H9 (cell line): ENCODE measurements at regions not wholly inside any gene's neighbourhood (a gene's known extent, or its start where the extent isn't known, plus 50 kb on each side); places are given as distances from the start of the nearest gene placed in this dataset.

Source experiments
- DNase-seq: peaks from one replicate; pipeline ENCODE4 v3.0.0-alpha.2; 2017
- H2AFZ ChIP-seq: one replicate; pipeline ENCODE4 v1.6.1; 2013; ENCODE audit warnings: mild to moderate bottlenecking, low read length, control low read depth, moderate library complexity
- H2AK5ac ChIP-seq: 2 replicates; pipeline ENCODE4 v1.6.1; 2013; ENCODE audit warnings: low read length, control low read depth, mixed read lengths; ENCODE audit not compliant: insufficient read length
- H2BK120ac ChIP-seq: one replicate; pipeline ENCODE4 v1.6.1; 2013; ENCODE audit warnings: low read depth, mild to moderate bottlenecking, low read length, control low read depth, inconsistent platforms; ENCODE audit not compliant: poor library complexity, severe bottlenecking
- H2BK12ac ChIP-seq: 2 replicates; pipeline ENCODE4 v1.6.1; 2013; ENCODE audit warnings: low read length, control low read depth, mixed read lengths, low read depth; ENCODE audit not compliant: insufficient read length
- H2BK15ac ChIP-seq: 2 replicates; pipeline ENCODE4 v1.6.1; 2013; ENCODE audit warnings: low read depth, low read length, control low read depth
- H2BK20ac ChIP-seq: one replicate; pipeline ENCODE4 v1.6.1; 2013; ENCODE audit warnings: low read depth, mild to moderate bottlenecking, low read length, control low read depth, inconsistent platforms; ENCODE audit not compliant: poor library complexity, severe bottlenecking
- H2BK5ac ChIP-seq: 2 replicates; pipeline ENCODE4 v1.6.1; 2013; ENCODE audit warnings: low read length, control low read depth, mixed read lengths; ENCODE audit not compliant: insufficient read length
- H3K14ac ChIP-seq: 2 replicates; pipeline ENCODE4 v1.6.1; 2013; ENCODE audit warnings: low read length, control low read depth; ENCODE audit not compliant: insufficient read depth
- H3K18ac ChIP-seq: 2 replicates; pipeline ENCODE4 v1.6.1; 2013; ENCODE audit warnings: low read depth, mild to moderate bottlenecking, mixed read lengths, low read length, control low read depth; ENCODE audit not compliant: insufficient read length
- H3K23ac ChIP-seq: 2 replicates; pipeline ENCODE4 v1.6.1; 2013; ENCODE audit warnings: low read length, control low read depth, mixed read lengths, low read depth; ENCODE audit not compliant: insufficient read length
- H3K23me2 ChIP-seq: 2 replicates; pipeline ENCODE4 v1.6.1; 2013; ENCODE audit warnings: low read depth, mild to moderate bottlenecking, mixed read lengths, low read length, control low read depth; ENCODE audit not compliant: insufficient read length, poor library complexity, severe bottlenecking
- H3K27ac ChIP-seq: 2 replicates; pipeline ENCODE4 v1.5.1; 2013; ENCODE audit warnings: low read length, control low read depth, mixed read lengths, low read depth; ENCODE audit not compliant: insufficient read length
- H3K27me3 ChIP-seq: 2 replicates; pipeline ENCODE4 v1.6.1; 2013; ENCODE audit warnings: low read length, control low read depth, inconsistent platforms; ENCODE audit not compliant: insufficient read depth
- H3K4ac ChIP-seq: 2 replicates; pipeline ENCODE4 v1.6.1; 2013; ENCODE audit warnings: low read depth, mild to moderate bottlenecking, control low read depth, inconsistent platforms, low read length, moderate library complexity
- H3K4me1 ChIP-seq: 2 replicates; pipeline ENCODE4 v1.6.1; 2013; ENCODE audit warnings: low read length, control low read depth, inconsistent platforms; ENCODE audit not compliant: insufficient read depth
- H3K4me2 ChIP-seq: 2 replicates; pipeline ENCODE4 v1.6.1; 2013; ENCODE audit warnings: low read length, control low read depth, mixed read lengths; ENCODE audit not compliant: insufficient read length, insufficient read depth
- H3K56ac ChIP-seq: 2 replicates; pipeline ENCODE4 v1.6.1; 2013; ENCODE audit warnings: low read depth, mild to moderate bottlenecking, mixed read lengths, low read length, control low read depth; ENCODE audit not compliant: insufficient read length
- H3K79me1 ChIP-seq: 2 replicates; pipeline ENCODE4 v1.6.1; 2013; ENCODE audit warnings: low read depth, mild to moderate bottlenecking, moderate library complexity, low read length, control low read depth, inconsistent platforms; ENCODE audit not compliant: insufficient read depth, poor library complexity, severe bottlenecking
- H3K79me2 ChIP-seq: 2 replicates; pipeline ENCODE4 v1.6.1; 2013; ENCODE audit warnings: low read length, control low read depth, inconsistent platforms; ENCODE audit not compliant: insufficient read depth
- H3K9ac ChIP-seq: 2 replicates; pipeline ENCODE4 v1.6.1; 2013; ENCODE audit warnings: low read length, control low read depth, mixed read lengths; ENCODE audit not compliant: insufficient read length; ENCODE audit errors: extremely low read depth
- H3K9me3 ChIP-seq: one replicate; pipeline ENCODE4 v1.6.1; 2013; ENCODE audit warnings: low read depth, low read length, inconsistent platforms; ENCODE audit not compliant: control insufficient read depth
- H3T11ph ChIP-seq: one replicate; pipeline ENCODE4 v1.6.1; 2013; ENCODE audit warnings: mild to moderate bottlenecking, low read length, control low read depth, inconsistent platforms
- H4K20me1 ChIP-seq: one replicate; pipeline ENCODE4 v1.6.1; 2013; ENCODE audit not compliant: control insufficient read depth, insufficient read length, insufficient read depth
- H4K5ac ChIP-seq: 2 replicates; pipeline ENCODE4 v1.6.1; 2013; ENCODE audit warnings: low read depth, mild to moderate bottlenecking, mixed read lengths, low read length, control low read depth; ENCODE audit not compliant: insufficient read length
- H4K8ac ChIP-seq: replicated peaks from 2 replicates; pipeline ENCODE4 v1.6.1; 2013; ENCODE audit warnings: low read length, control low read depth, mixed read lengths, low read depth; ENCODE audit not compliant: insufficient read length
- H4K91ac ChIP-seq: 2 replicates; pipeline ENCODE4 v1.6.1; 2013; ENCODE audit warnings: low read depth, mild to moderate bottlenecking, moderate library complexity, mixed read lengths, low read length, control low read depth; ENCODE audit not compliant: insufficient read length
- H3K27ac Mint-ChIP-seq, 3 experiments: 2 replicates in 2 of 3; 3 replicates in 1 of 3; pipeline ENCODE4 v1.8.0; 2020 to 2021; ENCODE audit warnings: mixed read lengths in 3 of 3, mild to moderate bottlenecking in 1 of 3, moderate library complexity in 1 of 3
- H3K27me3 Mint-ChIP-seq: 2 replicates; pipeline ENCODE4 v1.8.0; 2021; ENCODE audit warnings: low read depth, mild to moderate bottlenecking, moderate library complexity, mixed read lengths
- H3K36me3 Mint-ChIP-seq, 3 experiments: 2 replicates in 2 of 3; 3 replicates in 1 of 3; pipeline ENCODE4 v1.8.0; 2020 to 2021; ENCODE audit warnings: low read depth in 3 of 3, mixed read lengths in 3 of 3; ENCODE audit not compliant: insufficient read depth in 1 of 3
- H3K4me1 Mint-ChIP-seq, 2 experiments: 2 replicates each; pipeline ENCODE4 v1.8.0; 2020; ENCODE audit warnings: mixed read lengths in 2 of 2
- H3K4me3 Mint-ChIP-seq, 2 experiments: 2 replicates in 1 of 2; 3 replicates in 1 of 2; pipeline ENCODE4 v1.8.0; 2020 to 2021; ENCODE audit warnings: mild to moderate bottlenecking in 2 of 2, mixed read lengths in 2 of 2, moderate library complexity in 1 of 2
- H3K9me3 Mint-ChIP-seq, 2 experiments: 2 replicates in 1 of 2; 3 replicates in 1 of 2; pipeline ENCODE4 v1.8.0; 2020; ENCODE audit warnings: mild to moderate bottlenecking in 2 of 2, mixed read lengths in 2 of 2, moderate library complexity in 1 of 2
- WGBS: extraction: QIAGEN DNeasy Blood & Tissue Kit; methylation state at CpG from one replicate; pipeline ENCODE4 v1.1.7; 2013; ENCODE audit warnings: missing lambda C conversion rate, low lambda C conversion rate, mixed read lengths; ENCODE audit not compliant: insufficient read length; ENCODE audit errors: extremely low coverage; 5-methylcytosine and 5-hydroxymethylcytosine counted together
- TF ChIP-seq, protein P1 (sequence below): fragments of 200-600 bp; sonication (generic); conservative IDR thresholded peaks from 3 replicates; pipeline ENCODE4 v1.8.0; 2021; ENCODE audit warnings: antibody characterized with exemption, mild to moderate bottlenecking

DNA sequence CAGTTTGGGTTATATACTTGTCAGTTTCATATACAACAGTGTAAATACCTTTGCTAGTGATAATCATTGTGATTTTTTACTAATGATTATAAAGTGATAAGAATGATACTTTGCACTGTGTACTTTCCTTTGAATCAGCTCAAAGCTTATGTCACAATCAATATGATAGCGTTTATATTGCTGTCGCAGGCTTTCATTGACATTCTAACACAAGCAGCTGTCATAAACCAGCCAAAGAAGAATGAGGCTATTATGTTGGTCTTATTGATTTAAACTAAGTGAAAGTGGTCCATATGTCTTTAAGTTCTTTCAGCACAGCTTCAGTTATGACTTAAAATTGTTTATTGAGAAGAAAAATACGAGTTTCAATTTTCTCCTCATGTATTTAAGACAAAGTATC lies 272.7 kb upstream of the RGMB start:
- Histone ChIP-seq H3K4ac (no peak overlapping the region), H3K9ac (no peak overlapping the region), H3K23me2 (no peaks in the 10 kb centered on the region), H3K79me1 (no peaks in the 10 kb centered on the region), H3K79me2 (no peaks in the 10 kb centered on the region), H3K56ac (no peak overlapping the region), H2BK12ac (no peak overlapping the region), H4K91ac (no peak overlapping the region), H4K5ac (no peak overlapping the region), H3K27ac (no peak overlapping the region), H3T11ph (no peak overlapping the region), H2BK5ac (no peak overlapping the region), H3K4me2 (no peak overlapping the region), H2AFZ (no peak overlapping the region), H2BK15ac (no peak overlapping the region), H4K8ac (no peak overlapping the region), H3K9me3 (no peaks in the 10 kb centered on the region), H2BK20ac (no peak overlapping the region), H2AK5ac (no peak overlapping the region), H3K27me3 (no peaks in the 10 kb centered on the region), H3K18ac (no peak overlapping the region), H4K20me1 (no peaks in the 10 kb centered on the region), H3K4me1 (no peaks in the 10 kb centered on the region; the same call in 1 of the 2 replicates), H3K23ac (no peak overlapping the region), H2BK120ac (no peak overlapping the region), H3K14ac (no peak overlapping the region)
- TF ChIP-seq, protein P1, sequence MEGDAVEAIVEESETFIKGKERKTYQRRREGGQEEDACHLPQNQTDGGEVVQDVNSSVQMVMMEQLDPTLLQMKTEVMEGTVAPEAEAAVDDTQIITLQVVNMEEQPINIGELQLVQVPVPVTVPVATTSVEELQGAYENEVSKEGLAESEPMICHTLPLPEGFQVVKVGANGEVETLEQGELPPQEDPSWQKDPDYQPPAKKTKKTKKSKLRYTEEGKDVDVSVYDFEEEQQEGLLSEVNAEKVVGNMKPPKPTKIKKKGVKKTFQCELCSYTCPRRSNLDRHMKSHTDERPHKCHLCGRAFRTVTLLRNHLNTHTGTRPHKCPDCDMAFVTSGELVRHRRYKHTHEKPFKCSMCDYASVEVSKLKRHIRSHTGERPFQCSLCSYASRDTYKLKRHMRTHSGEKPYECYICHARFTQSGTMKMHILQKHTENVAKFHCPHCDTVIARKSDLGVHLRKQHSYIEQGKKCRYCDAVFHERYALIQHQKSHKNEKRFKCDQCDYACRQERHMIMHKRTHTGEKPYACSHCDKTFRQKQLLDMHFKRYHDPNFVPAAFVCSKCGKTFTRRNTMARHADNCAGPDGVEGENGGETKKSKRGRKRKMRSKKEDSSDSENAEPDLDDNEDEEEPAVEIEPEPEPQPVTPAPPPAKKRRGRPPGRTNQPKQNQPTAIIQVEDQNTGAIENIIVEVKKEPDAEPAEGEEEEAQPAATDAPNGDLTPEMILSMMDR = no peak
- Mint-ChIP-seq H3K4me1 (peaks cover 24 to 26% of the 10 kb centered on the region in 2 experiments), H3K27ac (no peak overlapping the region), H3K9me3 (no peaks in the 10 kb centered on the region), H3K36me3 (no peaks in the 10 kb centered on the region; a peak in 1 of 7 replicates), H3K27me3 (no peaks in the 10 kb centered on the region), H3K4me3 (no peak overlapping the region)
- no peak for DNase-seq
- no CpG with 5 or more reads among the region's 3 CpGs for WGBS
